ENCODE measurements at regions not wholly inside any gene's neighbourhood (a gene's known extent, or its start where the extent isn't known, plus 50 kb on each side); places are given as distances from the start of the nearest gene placed in this dataset.

- no peak for ATAC-seq (ENCODE audit: low FRiP score)
- DNase-seq, result no peak
- WGBS, 2 donors, result 52 to 54% methylated on average over 3 of the region's 3 CpGs
- Histone ChIP-seq H3K36me3 (ENCODE audit: control insufficient read depth in 1 of 2, insufficient read depth in 2 of 2, low read length in 1 of 2) (no peaks in the 10 kb centered on the region), H3K9me3 (ENCODE audit: control insufficient read depth, low read length) (peaks cover 2% of the 10 kb centered on the region), H3K27me3 (ENCODE audit: control insufficient read depth in 1 of 2, insufficient read depth in 2 of 2, low read length in 1 of 2) (no peaks in the 10 kb centered on the region), H3K27ac (ENCODE audit: low read depth in 1 of 2, low read length in 2 of 2) (no peak overlapping the region), H3K4me1 (ENCODE audit: control insufficient read depth in 1 of 2, insufficient read depth in 2 of 2, low read length in 2 of 2) (no peaks in the 10 kb centered on the region), H3K4me3 (ENCODE audit: low read length in 2 of 2) (no peak overlapping the region)
- intact Hi-C loops (cut with DNase I), result no loop called here
Observed at GRCh38 chr12:77625441-77625840, 205.3 kb upstream of the NAV3 start.

- no peak overlapping the region for H3K4me3 ChIP-seq (ENCODE audit: low read length in 2 of 2)
- ATAC-seq (ENCODE audit: low FRiP score) (no peak), DNase-seq (no peak)
- intact Hi-C loops (cut with DNase I), result no loop called here
- 27 to 32% methylated on average over 3 of the region's 3 CpGs for WGBS, 2 donors
- no peaks in the 10 kb centered on the region for H3K36me3 ChIP-seq (ENCODE audit: control insufficient read depth in 1 of 2, insufficient read depth in 2 of 2, low read length in 1 of 2)
- no peaks in the 10 kb centered on the region for H3K4me1 ChIP-seq (ENCODE audit: control insufficient read depth in 1 of 2, insufficient read depth in 2 of 2, low read length in 2 of 2)
- peaks cover 1% of the 10 kb centered on the region for H3K9me3 ChIP-seq (ENCODE audit: control insufficient read depth, low read length)
- no peaks in the 10 kb centered on the region for H3K27me3 ChIP-seq (ENCODE audit: control insufficient read depth in 1 of 2, insufficient read depth in 2 of 2, low read length in 1 of 2)
- no peak overlapping the region for H3K27ac ChIP-seq (ENCODE audit: low read depth in 1 of 2, low read length in 2 of 2)
Observed at GRCh38 chr12:77619425-77619824, 211.3 kb upstream of the NAV3 start.

GRCh38 chr12:77617818-77618217, 212.9 kb upstream of the NAV3 start:
- Histone ChIP-seq H3K4me3 (ENCODE audit: low read length in 2 of 2) (no peak overlapping the region), H3K4me1 (ENCODE audit: control insufficient read depth in 1 of 2, insufficient read depth in 2 of 2, low read length in 2 of 2) (no peaks in the 10 kb centered on the region), H3K36me3 (ENCODE audit: control insufficient read depth in 1 of 2, insufficient read depth in 2 of 2, low read length in 1 of 2) (no peaks in the 10 kb centered on the region), H3K9me3 (ENCODE audit: control insufficient read depth, low read length) (peaks cover 1% of the 10 kb centered on the region), H3K27me3 (ENCODE audit: control insufficient read depth in 1 of 2, insufficient read depth in 2 of 2, low read length in 1 of 2) (no peaks in the 10 kb centered on the region), H3K27ac (ENCODE audit: low read depth in 1 of 2, low read length in 2 of 2) (no peak overlapping the region)
- intact Hi-C loops (cut with DNase I), result no loop called here
- 99 to 100% methylated on average over 1 of the region's 1 CpG for WGBS, 2 donors
- DNase-seq (no peak), ATAC-seq (ENCODE audit: low FRiP score) (no peak)

GRCh38 chr12:77615332-77615731, 215.4 kb upstream of the NAV3 start:
- Histone ChIP-seq H3K4me1 (ENCODE audit: control insufficient read depth in 1 of 2, insufficient read depth in 2 of 2, low read length in 2 of 2) (no peaks in the 10 kb centered on the region), H3K4me3 (ENCODE audit: low read length in 2 of 2) (no peak overlapping the region), H3K9me3 (ENCODE audit: control insufficient read depth, low read length) (peaks cover 1% of the 10 kb centered on the region), H3K36me3 (ENCODE audit: control insufficient read depth in 1 of 2, insufficient read depth in 2 of 2, low read length in 1 of 2) (no peaks in the 10 kb centered on the region), H3K27me3 (ENCODE audit: control insufficient read depth in 1 of 2, insufficient read depth in 2 of 2, low read length in 1 of 2) (no peaks in the 10 kb centered on the region), H3K27ac (ENCODE audit: low read depth in 1 of 2, low read length in 2 of 2) (no peak overlapping the region)
- DNase-seq (no peak), ATAC-seq (ENCODE audit: low FRiP score) (no peak)
- intact Hi-C loops (cut with DNase I), result no loop called here
- 92 to 94% methylated on average over 2 of the region's 2 CpGs for WGBS, 2 donors

- DNase-seq (no peak), ATAC-seq (ENCODE audit: low FRiP score) (no peak)
- no peaks in the 10 kb centered on the region for H3K36me3 ChIP-seq (ENCODE audit: control insufficient read depth in 1 of 2, insufficient read depth in 2 of 2, low read length in 1 of 2)
- H3K27me3 ChIP-seq (ENCODE audit: control insufficient read depth in 1 of 2, insufficient read depth in 2 of 2, low read length in 1 of 2), result no peaks in the 10 kb centered on the region
- no peak overlapping the region for H3K27ac ChIP-seq (ENCODE audit: low read depth in 1 of 2, low read length in 2 of 2)
- WGBS, 2 donors, result 47 to 52% methylated on average over 4 of the region's 4 CpGs
- H3K4me1 ChIP-seq (ENCODE audit: control insufficient read depth in 1 of 2, insufficient read depth in 2 of 2, low read length in 2 of 2), result no peaks in the 10 kb centered on the region
- no peak overlapping the region for H3K4me3 ChIP-seq (ENCODE audit: low read length in 2 of 2)
- peaks cover 1% of the 10 kb centered on the region for H3K9me3 ChIP-seq (ENCODE audit: control insufficient read depth, low read length)
- intact Hi-C loops (cut with DNase I), result no loop called here
Observed at GRCh38 chr12:77613411-77613810, 217.3 kb upstream of the NAV3 start.

- Histone ChIP-seq H3K27me3 (ENCODE audit: control insufficient read depth in 1 of 2, insufficient read depth in 2 of 2, low read length in 1 of 2) (no peaks in the 10 kb centered on the region), H3K9me3 (ENCODE audit: control insufficient read depth, low read length) (no peaks in the 10 kb centered on the region), H3K27ac (ENCODE audit: low read depth in 1 of 2, low read length in 2 of 2) (no peak overlapping the region), H3K4me1 (ENCODE audit: control insufficient read depth in 1 of 2, insufficient read depth in 2 of 2, low read length in 2 of 2) (no peaks in the 10 kb centered on the region), H3K4me3 (ENCODE audit: low read length in 2 of 2) (no peak overlapping the region), H3K36me3 (ENCODE audit: control insufficient read depth in 1 of 2, insufficient read depth in 2 of 2, low read length in 1 of 2) (no peaks in the 10 kb centered on the region)
- ATAC-seq (ENCODE audit: low FRiP score), result no peak
- 58 to 65% methylated on average over 2 of the region's 2 CpGs for WGBS, 2 donors
- intact Hi-C loops (cut with DNase I), result no loop called here
- DNase-seq, result no peak
Observed at GRCh38 chr12:77610446-77610845, 220.2 kb upstream of the NAV3 start.

- DNase-seq (no peak), ATAC-seq (ENCODE audit: low FRiP score) (no peak)
- no peaks in the 10 kb centered on the region for H3K4me1 ChIP-seq (ENCODE audit: control insufficient read depth in 1 of 2, insufficient read depth in 2 of 2, low read length in 2 of 2)
- WGBS, 2 donors, result 73 to 79% methylated on average over 2 of the region's 2 CpGs
- no peak overlapping the region for H3K27ac ChIP-seq (ENCODE audit: low read depth in 1 of 2, low read length in 2 of 2)
- intact Hi-C loops (cut with DNase I), result no loop called here
- no peaks in the 10 kb centered on the region for H3K9me3 ChIP-seq (ENCODE audit: control insufficient read depth, low read length)
- no peak overlapping the region for H3K4me3 ChIP-seq (ENCODE audit: low read length in 2 of 2)
- H3K27me3 ChIP-seq (ENCODE audit: control insufficient read depth in 1 of 2, insufficient read depth in 2 of 2, low read length in 1 of 2), result no peaks in the 10 kb centered on the region
- no peaks in the 10 kb centered on the region for H3K36me3 ChIP-seq (ENCODE audit: control insufficient read depth in 1 of 2, insufficient read depth in 2 of 2, low read length in 1 of 2)
Observed at GRCh38 chr12:77609016-77609415, 221.7 kb upstream of the NAV3 start.

- H3K4me3 ChIP-seq (ENCODE audit: low read length in 2 of 2), result no peak overlapping the region
- ATAC-seq (ENCODE audit: low FRiP score) (no peak), DNase-seq (no peak)
- no peaks in the 10 kb centered on the region for H3K36me3 ChIP-seq (ENCODE audit: control insufficient read depth in 1 of 2, insufficient read depth in 2 of 2, low read length in 1 of 2)
- intact Hi-C loops (cut with DNase I), result no loop called here
- H3K9me3 ChIP-seq (ENCODE audit: control insufficient read depth, low read length), result no peaks in the 10 kb centered on the region
- H3K27ac ChIP-seq (ENCODE audit: low read depth in 1 of 2, low read length in 2 of 2), result no peak overlapping the region
- H3K4me1 ChIP-seq (ENCODE audit: control insufficient read depth in 1 of 2, insufficient read depth in 2 of 2, low read length in 2 of 2), result no peaks in the 10 kb centered on the region
- H3K27me3 ChIP-seq (ENCODE audit: control insufficient read depth in 1 of 2, insufficient read depth in 2 of 2, low read length in 1 of 2), result no peaks in the 10 kb centered on the region
Observed at GRCh38 chr12:77608271-77608824, 222.3 kb upstream of the NAV3 start.

GRCh38 chr12:77606348-77606747, 224.3 kb upstream of the NAV3 start:
- no peak for ATAC-seq (ENCODE audit: low FRiP score)
- H3K4me1 ChIP-seq (ENCODE audit: control insufficient read depth in 1 of 2, insufficient read depth in 2 of 2, low read length in 2 of 2), result no peaks in the 10 kb centered on the region

More at GRCh38 chr12:77606348-77606747, 224.3 kb upstream of the NAV3 start:
- Histone ChIP-seq H3K27ac (ENCODE audit: low read depth in 1 of 2, low read length in 2 of 2) (no peak overlapping the region), H3K27me3 (ENCODE audit: control insufficient read depth in 1 of 2, insufficient read depth in 2 of 2, low read length in 1 of 2) (no peaks in the 10 kb centered on the region), H3K9me3 (ENCODE audit: control insufficient read depth, low read length) (no peaks in the 10 kb centered on the region), H3K4me3 (ENCODE audit: low read length in 2 of 2) (no peak overlapping the region), H3K36me3 (ENCODE audit: control insufficient read depth in 1 of 2, insufficient read depth in 2 of 2, low read length in 1 of 2) (no peaks in the 10 kb centered on the region)
- intact Hi-C loops (cut with DNase I), result no loop called here
- no peak for DNase-seq
